ENCODE measurements at regions not wholly inside any gene's neighbourhood (a gene's known extent, or its start where the extent isn't known, plus 50 kb on each side); places are given as distances from the start of the nearest gene placed in this dataset.

GRCh38 chr5:166860426-166860825 is 1431.0 kb upstream of the WWC1 start:
- TF ChIP-seq SP1 (IDR thresholded peaks at IDR 0.05): no peak
- TF ChIP-seq CTCF (IDR thresholded peaks at IDR 0.05; ENCODE audit: low read depth, low read length, missing input control): no peak
- no peak for TF ChIP-seq TAF1 (conservative IDR thresholded peaks at IDR 0.05)
- no peak for TF ChIP-seq ATF3 (IDR thresholded peaks at IDR 0.05)
- TF ChIP-seq ZBTB33 (IDR thresholded peaks at IDR 0.05): no peak
- TF ChIP-seq RAD21 (IDR thresholded peaks at IDR 0.05): no peak
- TF ChIP-seq MAX (IDR thresholded peaks at IDR 0.05): no peak
- no peak for TF ChIP-seq GABPA (IDR thresholded peaks at IDR 0.05 in 1 of 2, conservative IDR thresholded peaks at IDR 0.05 in 1 of 2)
- TF ChIP-seq REST (IDR thresholded peaks at IDR 0.05): no peak
- no peak for TF ChIP-seq JUND (IDR thresholded peaks at IDR 0.05)
- no peak for TF ChIP-seq FOXA1 (IDR thresholded peaks at IDR 0.05)
- TF ChIP-seq EGR1 (IDR thresholded peaks at IDR 0.05; ENCODE audit: low read depth in 2 of 2): no peak
- TF ChIP-seq HNF4A (conservative IDR thresholded peaks at IDR 0.05): no peak
- TF ChIP-seq RXRA (IDR thresholded peaks at IDR 0.05): no peak

Measured in liver (tissue), 3 donors.